ENCODE measurements at regions not wholly inside any gene's neighbourhood (a gene's known extent, or its start where the extent isn't known, plus 50 kb on each side); places are given as distances from the start of the nearest gene placed in this dataset.
A peak's percentile ranks its signal among the peaks of the same experiment; 100 is the strongest.

DNA sequence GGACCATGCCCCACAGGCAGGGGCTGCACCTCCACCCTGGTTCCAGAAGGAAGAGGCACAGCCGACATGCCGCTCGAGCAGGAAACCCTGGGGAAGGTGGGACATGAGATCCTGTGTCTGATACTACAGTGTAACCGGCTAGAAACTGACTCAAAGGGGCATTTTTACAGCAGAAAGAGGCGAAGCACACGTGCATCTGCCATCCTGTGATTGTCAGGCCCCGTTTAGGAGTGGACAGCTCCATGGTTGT is 62.7 kb downstream of the SIK1 start:
- DNase-seq, result no peak

DNA sequence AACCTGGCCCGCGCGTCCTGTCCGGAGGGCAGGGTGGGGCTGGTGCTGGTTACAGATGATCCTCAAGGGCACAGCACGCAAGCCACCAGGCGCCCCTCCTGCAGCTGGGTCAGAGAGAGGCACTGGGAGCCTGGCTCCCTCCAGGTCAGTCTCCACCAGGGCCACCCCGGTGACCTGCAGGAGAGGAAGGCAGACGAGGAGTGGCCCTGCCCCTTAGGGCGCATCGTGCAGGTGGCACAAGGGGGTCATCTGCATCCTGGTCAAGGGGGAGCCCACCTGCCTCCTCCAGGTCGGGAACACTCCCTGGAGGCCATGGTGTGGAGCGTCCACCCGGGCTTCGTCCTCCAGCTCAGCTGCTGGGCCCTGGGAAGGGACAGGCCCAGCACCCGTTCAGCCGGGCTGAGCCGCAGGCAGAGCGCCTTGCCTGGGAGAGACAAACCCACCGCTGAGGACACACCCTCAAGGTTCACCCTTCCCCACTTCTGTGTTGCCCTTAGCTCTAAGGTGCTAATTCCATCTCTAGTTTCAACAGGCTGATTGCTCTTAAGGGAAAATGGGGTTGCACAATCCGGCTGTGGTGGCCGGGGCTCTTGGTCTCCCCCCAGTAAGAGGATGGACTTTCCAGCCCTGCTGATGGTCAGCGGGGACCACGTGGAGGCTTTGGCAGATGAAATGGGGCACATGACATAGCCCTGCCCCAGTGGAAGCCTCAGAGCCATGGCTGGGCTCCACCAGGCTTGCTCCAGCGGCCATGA is 63.2 kb downstream of the SIK1 start:
- no peak for DNase-seq

DNA sequence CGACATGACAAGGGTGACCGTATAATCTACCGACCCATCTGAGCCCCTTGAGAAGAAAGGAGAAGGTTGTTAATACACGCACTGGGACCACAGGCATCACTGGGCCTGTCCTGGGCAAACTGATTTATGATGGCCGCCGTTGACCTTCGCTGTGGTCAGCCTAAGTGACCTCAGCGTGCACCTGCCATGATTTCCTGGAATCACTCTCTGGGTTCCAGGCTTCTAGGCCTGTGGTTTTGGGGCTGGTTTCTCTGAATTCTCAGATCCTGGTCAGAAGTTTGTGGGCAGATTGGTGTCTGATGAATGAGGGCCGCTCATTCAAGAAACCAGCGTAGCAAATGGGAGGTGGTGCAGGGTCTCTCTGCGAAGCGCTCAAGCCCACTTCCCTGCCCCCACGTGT is 64.0 kb downstream of the SIK1 start:
- no peak for DNase-seq

DNA sequence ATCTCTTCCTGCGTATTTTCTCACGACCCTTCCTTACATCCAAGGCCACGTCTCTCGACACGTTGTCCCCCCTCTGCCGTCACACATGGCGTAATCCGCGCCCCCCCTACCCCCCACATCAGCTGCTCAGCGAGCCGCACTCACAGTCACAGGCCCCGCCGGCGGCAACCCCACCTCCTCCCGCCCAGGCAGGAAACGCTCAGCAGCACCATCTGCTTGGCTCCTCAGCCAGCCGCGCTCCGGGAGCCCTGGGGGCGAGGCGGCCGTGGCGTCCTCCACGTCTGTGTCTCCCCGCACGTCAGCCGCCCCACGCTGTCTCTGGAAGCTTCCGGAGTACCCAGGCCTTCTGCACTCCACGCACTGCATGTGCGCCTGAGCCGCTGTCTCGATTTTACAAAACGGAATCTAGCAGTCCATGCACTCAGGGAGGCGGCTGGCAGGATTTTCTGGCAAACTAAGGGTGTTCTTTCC is 64.6 kb downstream of the SIK1 start:
- DNase-seq, result peak; percentile 40 to 87 (median 65)

DNA sequence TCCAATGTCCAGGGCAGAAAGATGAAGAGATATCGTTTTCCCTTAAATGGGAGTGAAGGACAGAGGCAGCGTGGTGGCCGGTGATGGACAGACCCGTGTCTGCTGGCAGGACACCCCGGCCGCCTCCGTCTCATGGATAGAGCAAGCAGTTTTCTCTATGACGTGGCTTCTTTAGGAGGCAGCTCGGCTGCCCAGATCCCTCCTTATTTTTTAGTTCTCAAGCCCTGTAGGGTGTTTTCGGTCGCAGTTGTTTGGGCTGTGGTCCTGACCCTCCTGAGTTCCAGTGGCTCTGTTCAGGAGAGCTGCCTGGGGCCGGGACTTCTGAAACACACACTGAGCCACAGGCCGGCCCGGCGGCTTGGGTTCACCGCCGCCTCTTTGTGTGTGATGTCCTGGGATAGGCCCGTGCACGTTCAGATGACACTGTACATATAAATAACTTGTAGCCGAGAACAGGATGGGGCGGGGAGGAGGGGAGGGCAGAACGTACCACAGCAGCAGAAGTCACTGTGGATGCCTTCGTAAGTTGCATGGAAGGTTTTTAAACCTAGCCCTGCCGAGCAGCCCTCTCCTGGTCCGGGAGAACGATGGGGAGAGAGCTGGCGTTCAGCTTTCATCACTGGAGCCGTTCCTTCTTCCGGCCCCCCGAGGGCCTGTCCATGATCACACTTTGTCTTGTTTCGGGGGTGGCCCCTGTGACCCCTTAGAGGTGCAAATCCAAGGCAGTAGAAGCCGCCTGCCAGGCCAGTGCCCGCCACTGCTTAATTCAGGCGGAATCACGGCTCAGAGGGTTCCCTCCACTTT is 65.2 kb downstream of the SIK1 start:
- peak in 2 of 4 experiments; percentile 32 to 53 for DNase-seq

DNA sequence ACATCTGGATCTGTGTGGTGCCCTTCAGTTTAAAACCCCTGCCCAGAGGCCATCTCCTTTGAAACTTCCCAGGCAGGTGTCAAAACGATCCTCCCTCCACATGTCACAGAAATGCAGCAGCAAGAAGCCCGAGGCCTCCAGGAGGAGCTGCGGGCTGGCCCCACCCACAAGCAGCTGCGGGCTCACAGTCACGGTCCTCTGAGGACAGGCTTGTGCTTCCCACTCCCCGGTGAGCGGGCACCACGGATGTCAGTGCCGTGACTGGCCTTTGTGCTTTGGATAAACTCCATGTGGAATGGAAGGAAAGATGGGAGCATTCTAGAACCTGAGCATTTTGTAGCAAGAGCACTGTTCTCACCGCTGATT is 65.8 kb downstream of the SIK1 start:
- DNase-seq, result peak in 1 of 4 experiments; percentile 23

DNA sequence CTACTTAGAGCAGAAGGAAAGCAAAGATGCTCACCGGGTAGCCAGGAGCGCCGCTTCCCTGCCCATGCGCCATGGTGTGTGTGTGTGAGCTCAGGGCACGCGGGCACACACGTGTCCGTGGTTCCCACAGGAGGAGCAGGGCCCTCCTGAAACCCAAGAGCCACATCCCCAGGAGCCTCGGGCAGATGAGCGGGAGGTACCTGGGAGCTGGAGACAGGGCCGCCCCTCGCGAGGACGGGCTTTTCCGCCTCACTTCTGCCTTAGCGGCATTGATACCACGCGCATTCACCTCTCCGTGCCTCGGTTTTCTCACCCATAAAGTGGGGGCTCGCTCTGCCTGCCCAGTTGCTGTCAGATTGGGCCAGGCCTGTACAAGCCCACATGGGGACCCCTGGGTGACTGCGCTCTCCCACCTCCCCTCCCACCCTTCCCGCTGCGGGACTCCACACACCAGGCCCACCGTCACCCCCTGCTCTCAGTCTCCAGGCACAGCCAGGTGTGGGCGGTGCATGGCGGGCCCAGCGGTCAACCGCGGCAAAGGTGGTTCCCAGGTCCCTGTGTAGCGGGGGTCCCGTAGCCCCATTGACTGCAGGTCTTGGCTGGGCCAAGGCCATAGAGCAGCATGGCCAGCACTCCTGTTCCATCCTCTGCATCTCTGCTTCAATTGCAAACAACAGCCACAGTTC is 66.3 kb downstream of the SIK1 start:
- no peak for DNase-seq

DNA sequence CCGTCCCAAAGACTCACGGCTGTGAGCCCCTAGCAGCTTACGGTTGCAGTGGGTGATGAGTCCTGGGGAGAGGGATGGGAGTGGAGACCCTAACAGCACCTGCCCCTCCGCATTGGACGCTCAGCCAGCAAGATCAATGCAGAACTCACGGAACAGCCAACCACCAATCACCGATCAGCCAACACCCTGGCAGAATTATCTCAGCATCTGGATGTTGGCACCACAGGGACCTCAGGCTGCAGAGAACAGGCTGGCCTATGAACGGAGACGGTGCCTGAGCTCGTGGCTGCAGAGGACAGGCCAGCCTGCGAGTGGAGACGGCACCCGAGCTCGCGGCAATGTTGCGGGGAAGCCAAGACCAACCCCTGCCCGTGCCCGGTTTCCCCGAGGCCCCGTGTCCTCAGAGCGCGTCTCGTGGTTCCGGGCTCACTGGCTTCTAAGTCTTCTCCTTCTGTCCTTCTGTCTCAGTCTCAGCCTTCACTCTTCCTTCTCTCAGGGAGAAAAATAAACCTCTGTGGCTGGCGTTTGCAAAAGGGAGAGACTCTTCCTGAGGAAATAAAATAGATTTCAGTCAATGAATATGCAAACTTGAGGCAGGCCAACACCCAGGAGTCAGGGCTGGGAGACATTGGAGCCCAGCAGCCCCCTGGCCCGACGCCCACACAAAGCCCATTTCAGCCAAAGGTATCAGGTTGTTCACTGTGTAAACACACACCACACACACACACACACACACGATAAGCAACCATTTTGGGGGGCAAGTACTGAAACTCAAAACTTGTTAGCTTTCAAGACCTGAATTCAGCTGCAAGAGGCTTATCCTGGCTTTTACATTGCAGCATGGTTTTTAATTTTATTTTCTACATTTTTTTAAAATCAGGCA is 67.8 kb downstream of the SIK1 start:
- DNase-seq, result no peak

DNA sequence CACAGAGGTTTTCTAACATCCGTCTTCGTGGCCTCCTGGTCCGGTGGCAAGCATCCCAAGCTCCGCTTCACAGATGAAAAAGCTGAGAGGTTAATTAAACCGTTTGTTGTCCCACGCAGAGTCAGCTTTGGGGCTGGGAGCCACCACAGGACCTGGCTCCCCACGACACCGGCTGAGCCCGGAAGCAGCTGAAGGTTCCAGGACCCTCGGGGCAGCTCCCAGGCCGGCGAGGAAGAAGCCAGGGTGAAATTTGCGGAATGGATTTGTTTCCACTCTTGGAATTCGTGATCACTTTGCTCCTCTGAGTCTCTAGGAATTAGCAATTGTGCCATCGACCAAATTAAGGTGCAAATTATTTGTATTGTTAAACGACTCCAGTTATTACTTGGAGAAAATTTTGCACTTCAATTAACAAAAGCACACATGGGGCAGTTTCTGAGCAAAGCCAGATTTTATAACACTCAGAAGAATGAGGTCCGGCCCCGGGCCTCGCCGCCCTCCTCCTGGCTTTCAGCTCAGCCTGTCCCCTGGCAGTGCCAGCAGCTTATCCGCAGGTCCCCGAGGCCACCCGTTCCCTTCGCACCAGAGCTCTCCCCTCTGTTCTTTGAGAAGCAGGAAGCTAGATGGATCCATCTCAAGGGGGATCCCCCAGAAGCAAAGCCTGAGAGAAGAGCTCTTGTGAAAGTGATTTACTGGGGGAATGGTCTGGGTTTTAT is 69.1 kb downstream of the SIK1 start:
- no peak for DNase-seq

DNA sequence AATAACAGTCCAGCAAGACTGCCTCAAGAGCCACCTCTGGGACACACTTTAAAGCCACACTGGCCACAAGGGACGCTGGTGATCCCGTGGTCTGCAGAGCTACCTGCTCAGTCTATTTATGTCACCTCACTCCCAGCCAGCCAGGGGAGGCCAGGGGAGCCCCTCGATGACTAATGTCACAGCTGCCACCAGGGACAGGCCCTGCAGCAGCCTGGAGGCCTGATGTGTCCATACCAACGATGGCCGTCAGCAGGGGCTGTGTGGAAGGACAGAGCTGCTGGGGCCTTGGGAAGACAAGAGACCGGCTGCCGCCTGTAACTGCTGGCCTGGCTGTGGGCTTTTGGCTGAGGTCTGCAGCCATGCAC is 71.0 kb downstream of the SIK1 start:
- DNase-seq, result no peak

DNA sequence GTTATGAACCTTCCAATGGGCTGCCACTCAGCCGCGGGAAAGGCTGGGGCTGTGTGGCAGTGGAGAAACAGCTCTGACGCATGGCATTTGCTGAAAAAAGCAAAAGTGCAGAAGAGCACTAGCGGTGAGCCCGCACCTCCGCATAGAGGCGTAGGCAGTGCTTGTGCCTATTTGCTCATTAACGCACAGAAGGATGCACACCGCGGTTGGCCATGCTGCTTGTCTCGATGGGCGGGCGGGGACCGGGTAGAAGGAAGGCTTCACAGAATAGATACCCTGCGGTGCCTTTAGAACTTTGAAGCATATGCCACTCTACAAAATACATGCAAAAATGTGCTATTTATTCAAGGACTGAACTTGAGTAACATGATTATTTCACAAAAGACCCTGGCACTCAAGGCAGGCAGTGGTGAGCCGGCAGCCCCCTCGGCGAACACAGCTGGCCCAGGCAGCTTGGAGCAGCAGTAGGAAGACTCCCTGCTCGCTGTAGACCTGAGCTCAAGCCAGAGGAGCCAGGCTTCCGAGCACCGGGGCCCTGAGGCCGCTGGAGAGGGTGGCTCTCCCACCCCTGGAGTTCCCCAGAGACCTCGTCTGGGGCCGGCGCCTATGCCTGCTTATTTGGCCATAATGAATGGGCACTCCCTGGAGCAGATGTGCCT is 71.5 kb downstream of the SIK1 start:
- DNase-seq, result no peak

DNA sequence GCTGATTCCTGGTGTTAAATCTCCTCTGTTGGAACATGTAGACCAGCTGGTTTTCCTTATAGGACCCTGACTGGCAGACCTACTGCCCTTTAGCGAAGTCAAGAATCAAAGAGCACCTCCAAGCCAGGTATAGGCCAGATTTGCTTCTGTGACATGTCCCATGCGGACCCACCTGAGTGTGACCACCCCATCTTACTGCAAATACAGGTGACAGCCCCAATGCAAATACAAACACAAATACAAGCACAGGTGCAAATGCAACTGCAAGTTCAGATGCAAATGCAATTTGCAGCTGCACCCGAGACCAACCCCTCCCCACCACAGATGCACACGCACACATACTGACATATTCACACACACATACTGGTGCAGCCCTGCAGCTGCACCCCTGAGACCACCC is 72.3 kb downstream of the SIK1 start:
- DNase-seq, result no peak

DNA sequence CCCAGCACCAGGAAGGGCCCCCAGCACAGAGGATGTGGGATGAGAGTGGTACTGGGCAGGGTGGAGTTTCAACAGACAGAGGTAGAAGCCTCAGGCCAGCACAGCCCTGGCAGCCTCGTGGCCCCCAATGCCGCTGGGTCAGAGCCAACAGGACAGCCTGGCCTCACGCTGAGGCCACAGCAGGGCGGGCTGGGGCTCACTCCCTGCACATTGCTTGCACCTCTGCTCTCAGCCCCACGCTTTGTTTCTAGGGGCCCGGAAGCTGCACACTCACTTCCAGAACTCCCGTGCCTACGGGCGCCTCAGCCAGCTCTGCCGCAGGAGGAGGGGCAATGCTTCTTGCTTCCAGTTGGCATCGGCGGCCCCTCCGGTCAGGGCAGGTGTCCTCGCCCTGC is 72.9 kb downstream of the SIK1 start:
- DNase-seq, result no peak

DNA sequence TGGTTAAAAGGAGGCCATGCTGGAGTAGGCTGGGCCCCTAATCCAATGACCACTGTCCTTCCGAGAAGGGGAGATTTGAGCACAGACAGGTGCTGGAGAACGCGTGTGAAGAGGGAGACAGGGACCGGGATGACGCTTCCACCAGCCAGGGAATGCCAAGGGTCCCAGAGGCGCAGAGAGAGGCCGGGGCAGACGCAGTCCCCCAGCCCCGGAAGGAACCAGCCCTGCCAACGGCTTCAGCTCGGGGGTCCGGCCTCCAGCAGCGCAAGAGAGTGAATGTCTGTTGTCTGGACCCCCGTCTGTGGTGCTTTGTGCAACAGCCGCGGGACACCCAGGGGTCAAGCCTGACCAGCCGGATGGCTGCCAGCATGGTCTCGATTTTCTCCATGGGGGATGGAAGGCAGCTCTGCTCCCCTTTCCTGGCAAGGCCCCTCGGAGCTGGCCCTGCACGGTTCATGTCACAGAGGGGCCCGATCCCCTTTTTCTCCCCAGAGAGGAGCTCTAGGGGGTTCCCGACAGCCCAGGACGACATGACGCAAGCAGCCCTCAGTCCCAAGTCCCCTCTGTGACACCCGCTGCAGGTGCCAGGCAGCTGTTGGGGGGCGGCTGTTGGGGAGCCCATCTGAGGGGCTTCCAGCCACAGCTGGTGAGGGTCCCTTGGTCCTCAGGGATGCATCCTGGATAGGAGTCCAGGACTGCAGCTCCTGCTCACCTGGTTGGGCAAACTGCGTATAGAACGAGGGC is 73.5 kb downstream of the SIK1 start:
- no peak for DNase-seq

DNA sequence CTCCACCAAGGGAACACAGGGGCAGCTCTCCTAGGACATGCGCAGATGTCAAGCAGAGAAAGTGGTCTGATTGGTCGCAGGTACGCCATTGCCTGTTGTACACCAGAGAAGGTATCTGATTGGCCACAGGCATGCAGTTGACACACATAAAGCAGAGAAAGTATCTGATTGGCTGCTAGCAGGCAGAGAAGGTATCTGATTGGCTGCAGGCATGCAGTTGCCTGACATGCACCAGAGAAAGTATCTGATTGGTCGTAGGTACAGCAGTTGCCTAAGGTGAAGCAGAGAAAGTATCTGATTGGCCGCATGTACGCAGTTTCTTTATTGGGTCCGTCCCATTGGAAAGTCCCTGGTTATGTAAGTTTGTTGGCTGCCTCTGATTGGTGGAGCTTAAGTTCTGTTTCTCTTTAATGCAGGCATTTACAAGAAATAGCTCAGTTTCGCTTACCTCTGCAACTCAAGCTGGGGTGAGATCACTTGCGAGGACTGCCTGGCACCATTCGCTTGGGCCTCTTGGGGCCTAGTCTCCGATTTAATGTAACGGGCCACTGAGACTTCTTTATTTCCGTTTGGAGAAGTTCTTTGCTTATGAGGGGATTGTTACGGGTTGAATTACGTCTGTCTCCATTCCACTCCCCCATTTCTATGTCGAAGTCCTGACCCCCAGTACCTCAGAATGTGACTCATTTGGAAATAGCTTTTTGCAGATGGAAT is 74.2 kb downstream of the SIK1 start:
- DNase-seq, result no peak

DNA sequence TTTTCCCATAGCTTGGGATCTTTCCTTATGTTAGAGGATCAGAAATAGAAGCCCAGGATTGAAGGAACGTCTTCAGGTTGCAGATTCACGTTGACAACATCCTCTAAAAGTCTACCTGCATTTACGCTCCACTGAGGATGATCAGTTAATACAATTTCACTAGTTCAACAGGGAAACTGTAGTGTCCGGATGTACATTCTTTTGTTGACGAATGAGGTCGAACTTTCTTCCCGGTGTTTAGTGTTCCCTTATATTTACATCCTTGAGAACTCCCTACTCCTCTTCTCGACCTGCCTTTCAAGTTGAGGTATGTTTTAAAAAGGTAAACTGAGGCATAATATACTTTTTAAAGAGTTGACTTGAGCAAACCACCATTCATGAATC is 74.8 kb downstream of the SIK1 start:
- no peak for DNase-seq

DNA sequence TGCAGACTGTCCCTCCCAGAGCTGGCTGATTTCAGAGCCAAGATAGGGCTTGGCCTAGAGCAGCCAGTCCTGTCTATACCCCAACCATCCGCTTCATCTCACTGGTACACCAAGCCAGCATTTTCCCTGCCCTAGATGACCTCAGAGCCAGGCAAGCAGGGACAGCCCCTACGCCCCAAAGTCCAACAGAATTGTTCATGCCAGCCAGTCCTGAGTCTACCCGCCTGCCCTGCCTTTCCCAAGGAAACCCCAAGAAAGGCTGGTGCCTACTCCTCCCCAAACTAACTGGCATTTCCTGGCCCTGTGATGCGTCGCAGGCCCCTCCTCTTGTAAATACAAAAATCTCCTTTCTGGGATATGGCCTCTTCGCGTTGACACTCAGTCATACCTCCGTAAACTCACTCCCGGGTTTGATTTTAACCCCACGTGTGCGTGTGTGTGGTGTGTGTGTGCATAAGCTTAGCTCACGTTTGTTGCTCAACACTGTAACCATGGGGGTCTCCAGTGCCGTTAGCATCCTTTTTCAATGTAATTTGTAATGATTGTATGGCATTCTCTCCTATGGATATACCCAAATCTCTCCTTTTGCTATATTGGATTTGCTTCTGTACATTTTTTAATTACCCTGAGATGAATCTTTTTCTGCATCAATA is 75.3 kb downstream of the SIK1 start:
- no peak for DNase-seq

DNA sequence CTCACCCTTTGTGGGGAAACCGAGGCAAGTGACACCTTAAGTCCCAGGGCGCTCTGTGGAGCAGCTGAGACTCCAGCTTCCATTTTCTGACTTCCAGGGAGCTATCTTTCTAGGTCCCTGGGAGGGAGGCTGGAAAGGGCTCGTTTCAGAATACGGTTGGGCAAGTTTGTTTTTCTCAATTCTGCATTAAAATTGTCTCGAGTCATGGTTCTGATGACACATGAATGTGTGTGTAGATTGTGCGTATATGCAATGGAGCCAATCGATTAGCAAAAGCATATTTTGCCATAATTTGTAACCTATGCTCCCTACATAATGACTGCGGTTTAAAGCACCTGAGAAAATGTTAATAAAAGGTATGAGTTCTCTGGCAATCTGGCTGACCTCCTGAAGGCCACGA is 77.3 kb downstream of the SIK1 start:
- DNase-seq, result no peak

DNA sequence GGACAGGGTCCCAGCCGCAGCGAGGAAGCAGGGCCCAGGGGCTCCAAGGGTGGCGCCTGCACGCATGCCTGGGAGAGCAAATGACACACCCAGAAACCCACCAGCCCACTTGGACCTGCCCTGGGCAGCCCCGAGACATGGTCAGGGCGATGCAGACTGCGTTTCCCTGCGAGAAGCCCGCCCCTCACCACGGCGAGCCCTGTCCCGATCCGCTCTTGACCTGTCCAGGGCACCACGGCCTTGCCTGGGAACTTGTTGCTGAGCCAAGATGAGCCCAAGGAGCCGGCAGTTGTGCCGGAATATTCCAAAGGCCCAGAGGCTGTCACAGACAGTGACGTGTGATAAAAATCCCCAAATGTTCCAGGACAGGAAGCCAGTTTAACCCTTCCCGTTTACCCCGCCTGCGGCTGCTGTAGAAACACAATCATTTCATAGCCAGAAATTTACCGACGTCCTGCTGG is 78.1 kb downstream of the SIK1 start:
- DNase-seq, result no peak
